ENCODE measurements at regions not wholly inside any gene's neighbourhood (a gene's known extent, or its start where the extent isn't known, plus 50 kb on each side); places are given as distances from the start of the nearest gene placed in this dataset.

DNA sequence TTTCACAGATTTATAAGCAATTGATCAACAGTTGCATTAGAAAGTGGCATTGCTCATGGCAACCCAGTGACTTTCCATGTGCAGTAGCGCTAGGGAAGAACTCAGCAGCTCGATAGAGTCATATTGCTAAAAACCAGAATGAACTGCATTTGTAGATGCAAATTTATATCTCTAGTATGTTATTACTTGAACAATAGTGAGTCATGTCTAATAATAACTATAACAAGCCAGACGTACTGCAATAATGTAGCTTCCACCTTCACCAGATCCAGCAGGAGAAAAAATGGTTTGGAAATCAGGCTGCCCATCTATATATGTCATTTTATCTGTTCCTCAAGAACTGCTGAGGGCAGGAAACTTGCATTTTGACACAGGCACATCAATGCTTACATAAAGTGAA, 66.5 kb upstream of the FIGN start:
- no peak for TF ChIP-seq EZH2phosphoT487 (IDR thresholded peaks at IDR 0.05; ENCODE audit: low read depth)
- no peak for TF ChIP-seq CTCF (IDR thresholded peaks at IDR 0.05; ENCODE audit: low read depth, low read length)
- Histone ChIP-seq H3K27ac (ENCODE audit: low read length) (no peak overlapping the region), H3K4me1 (ENCODE audit: low read length) (no peaks in the 10 kb centered on the region)

GRCh38 chr2:163801486-163801885, 65.7 kb upstream of the FIGN start:
- Histone ChIP-seq H3K4me1 (ENCODE audit: low read length) (no peaks in the 10 kb centered on the region), H3K36me3 (replicated peaks; ENCODE audit: low read depth, low read length) (no peaks in the 10 kb centered on the region), H3K27ac (ENCODE audit: low read length) (no peak overlapping the region), H4K20me1 (ENCODE audit: insufficient read depth, low read length) (no peaks in the 10 kb centered on the region), H3K9me3 (ENCODE audit: insufficient read depth, low read length) (no peaks in the 10 kb centered on the region), H3K79me2 (ENCODE audit: low read length) (no peaks in the 10 kb centered on the region), H3K4me3 (ENCODE audit: low read length) (no peak overlapping the region), H3K27me3 (ENCODE audit: low read depth, low read length) (no peaks in the 10 kb centered on the region), H2AFZ (ENCODE audit: low read depth, low read length) (no peak overlapping the region), H3K4me2 (ENCODE audit: low read length) (no peak overlapping the region), H3K9ac (ENCODE audit: low read length) (no peak overlapping the region)
- no peak for TF ChIP-seq CTCF (IDR thresholded peaks at IDR 0.05; ENCODE audit: low read depth, low read length)
- TF ChIP-seq EZH2phosphoT487 (IDR thresholded peaks at IDR 0.05; ENCODE audit: low read depth), result no peak

More for the DNA sequence above, 66.5 kb upstream of the FIGN start:
- Histone ChIP-seq H4K20me1 (ENCODE audit: insufficient read depth, low read length) (no peaks in the 10 kb centered on the region), H3K9ac (ENCODE audit: low read length) (no peak overlapping the region), H3K4me2 (ENCODE audit: low read length) (no peak overlapping the region), H3K27me3 (ENCODE audit: low read depth, low read length) (no peaks in the 10 kb centered on the region), H3K79me2 (ENCODE audit: low read length) (no peaks in the 10 kb centered on the region), H3K4me3 (ENCODE audit: low read length) (no peak overlapping the region), H3K36me3 (replicated peaks; ENCODE audit: low read depth, low read length) (no peaks in the 10 kb centered on the region), H2AFZ (ENCODE audit: low read depth, low read length) (no peak overlapping the region), H3K9me3 (ENCODE audit: insufficient read depth, low read length) (no peaks in the 10 kb centered on the region)

DNA sequence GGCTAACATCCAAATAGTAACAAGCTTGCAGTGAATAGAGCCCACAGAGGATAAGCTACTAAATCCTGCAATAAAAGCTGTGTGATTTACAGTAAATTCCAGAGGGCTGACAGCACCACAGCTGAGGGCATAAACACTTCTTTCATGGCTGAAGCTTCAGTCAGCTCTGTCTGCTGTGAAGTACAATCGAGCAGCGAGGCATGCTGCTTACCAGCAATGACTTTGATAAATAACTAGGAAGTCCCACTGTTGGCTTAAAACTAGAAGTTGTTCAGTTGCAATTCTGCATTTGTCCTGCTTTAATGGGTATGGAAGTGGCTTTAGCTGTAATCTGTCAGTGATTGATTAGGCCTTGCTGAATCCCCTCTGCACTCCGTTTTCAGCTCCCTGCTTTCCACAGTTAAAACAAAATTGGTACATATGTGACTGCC, 65.2 kb upstream of the FIGN start:
- Histone ChIP-seq H3K4me2 (ENCODE audit: low read length) (no peak overlapping the region), H3K4me3 (ENCODE audit: low read length) (no peak overlapping the region), H3K27me3 (ENCODE audit: low read depth, low read length) (no peaks in the 10 kb centered on the region), H3K79me2 (ENCODE audit: low read length) (no peaks in the 10 kb centered on the region), H3K4me1 (ENCODE audit: low read length) (no peaks in the 10 kb centered on the region), H3K9ac (ENCODE audit: low read length) (no peak overlapping the region), H3K36me3 (replicated peaks; ENCODE audit: low read depth, low read length) (no peaks in the 10 kb centered on the region), H3K9me3 (ENCODE audit: insufficient read depth, low read length) (no peaks in the 10 kb centered on the region), H3K27ac (ENCODE audit: low read length) (no peak overlapping the region), H2AFZ (ENCODE audit: low read depth, low read length) (no peak overlapping the region), H4K20me1 (ENCODE audit: insufficient read depth, low read length) (no peaks in the 10 kb centered on the region)
- TF ChIP-seq CTCF (IDR thresholded peaks at IDR 0.05; ENCODE audit: low read depth, low read length), result no peak
- no peak for TF ChIP-seq EZH2phosphoT487 (IDR thresholded peaks at IDR 0.05; ENCODE audit: low read depth)

- H2AFZ ChIP-seq (ENCODE audit: low read depth, low read length), result no peak overlapping the region
- TF ChIP-seq CTCF (IDR thresholded peaks at IDR 0.05; ENCODE audit: low read depth, low read length), result no peak
- no peak for TF ChIP-seq EZH2phosphoT487 (IDR thresholded peaks at IDR 0.05; ENCODE audit: low read depth)
- no peaks in the 10 kb centered on the region for H3K9me3 ChIP-seq (ENCODE audit: insufficient read depth, low read length)
- H3K27me3 ChIP-seq (ENCODE audit: low read depth, low read length), result no peaks in the 10 kb centered on the region
- no peak overlapping the region for H3K9ac ChIP-seq (ENCODE audit: low read length)
- H4K20me1 ChIP-seq (ENCODE audit: insufficient read depth, low read length), result no peaks in the 10 kb centered on the region
- no peaks in the 10 kb centered on the region for H3K36me3 ChIP-seq (replicated peaks; ENCODE audit: low read depth, low read length)
- no peaks in the 10 kb centered on the region for H3K79me2 ChIP-seq (ENCODE audit: low read length)
- no peak overlapping the region for H3K4me2 ChIP-seq (ENCODE audit: low read length)
- H3K4me1 ChIP-seq (ENCODE audit: low read length), result no peaks in the 10 kb centered on the region
- H3K4me3 ChIP-seq (ENCODE audit: low read length), result no peak overlapping the region
- no peak overlapping the region for H3K27ac ChIP-seq (ENCODE audit: low read length)
Measured at GRCh38 chr2:163799807-163800206, 64.0 kb upstream of the FIGN start.
